Body of pancreas (tissue), 4 donors: ENCODE measurements at regions not wholly inside any gene's neighbourhood (a gene's known extent, or its start where the extent isn't known, plus 50 kb on each side); places are given as distances from the start of the nearest gene placed in this dataset.

Source experiments
- POLR2A ChIP-seq, 3 donors: fragments of 450-650 bp; IDR thresholded peaks; one replicate each; pipeline ENCODE4 v1.6.1; 2016; ENCODE audit warnings: antibody characterized with exemption in 3 of 3, mild to moderate bottlenecking in 2 of 3
- TF ChIP-seq, protein P1 (sequence below), 7 experiments: fragments of 450-650 bp in 4 of 7; fragments of 200-600 bp in 3 of 7; sonication (generic) in 3 of 7; IDR thresholded peaks; one replicate each; pipeline ENCODE4 v1.5.1; 2016 to 2019; ENCODE audit warnings: antibody characterized with exemption in 7 of 7

DNA sequence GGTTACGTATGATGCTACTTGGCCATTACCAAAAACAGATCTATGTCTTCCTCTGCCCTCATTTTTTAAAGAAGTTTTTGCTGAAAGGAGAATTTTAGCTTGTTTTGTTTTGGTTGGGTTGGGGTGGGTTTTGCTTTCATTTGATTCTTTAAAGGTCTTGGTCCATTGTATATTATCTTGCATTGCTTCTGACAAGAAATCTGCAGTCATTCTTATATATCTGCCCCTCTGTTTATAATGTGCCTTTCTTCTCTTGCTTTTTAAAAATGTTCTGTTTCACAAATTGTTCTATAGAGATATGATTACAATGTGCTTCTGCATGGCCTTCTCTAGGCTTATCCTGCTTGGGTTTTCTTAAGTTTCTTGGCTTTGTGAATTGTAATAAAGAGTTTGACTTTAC is 660.6 kb downstream of the RNF144A start:
- no peak for TF ChIP-seq POLR2A (IDR thresholded peaks at IDR 0.05)
- TF ChIP-seq, protein P1, sequence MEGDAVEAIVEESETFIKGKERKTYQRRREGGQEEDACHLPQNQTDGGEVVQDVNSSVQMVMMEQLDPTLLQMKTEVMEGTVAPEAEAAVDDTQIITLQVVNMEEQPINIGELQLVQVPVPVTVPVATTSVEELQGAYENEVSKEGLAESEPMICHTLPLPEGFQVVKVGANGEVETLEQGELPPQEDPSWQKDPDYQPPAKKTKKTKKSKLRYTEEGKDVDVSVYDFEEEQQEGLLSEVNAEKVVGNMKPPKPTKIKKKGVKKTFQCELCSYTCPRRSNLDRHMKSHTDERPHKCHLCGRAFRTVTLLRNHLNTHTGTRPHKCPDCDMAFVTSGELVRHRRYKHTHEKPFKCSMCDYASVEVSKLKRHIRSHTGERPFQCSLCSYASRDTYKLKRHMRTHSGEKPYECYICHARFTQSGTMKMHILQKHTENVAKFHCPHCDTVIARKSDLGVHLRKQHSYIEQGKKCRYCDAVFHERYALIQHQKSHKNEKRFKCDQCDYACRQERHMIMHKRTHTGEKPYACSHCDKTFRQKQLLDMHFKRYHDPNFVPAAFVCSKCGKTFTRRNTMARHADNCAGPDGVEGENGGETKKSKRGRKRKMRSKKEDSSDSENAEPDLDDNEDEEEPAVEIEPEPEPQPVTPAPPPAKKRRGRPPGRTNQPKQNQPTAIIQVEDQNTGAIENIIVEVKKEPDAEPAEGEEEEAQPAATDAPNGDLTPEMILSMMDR (IDR thresholded peaks at IDR 0.05), result no peak
